B cell (primary cell): ENCODE measurements at regions not wholly inside any gene's neighbourhood (a gene's known extent, or its start where the extent isn't known, plus 50 kb on each side); places are given as distances from the start of the nearest gene placed in this dataset.

Experiments
- ATAC-seq: fragments of 200-7000 bp; cut with Tn5 transposase; one replicate; pipeline ENCODE4 v1.10.0; 2021; ENCODE audit warnings: low read depth, mild to moderate bottlenecking, moderate number of reproducible peaks, moderate library complexity
- CTCF ChIA-PET: fragments of 350-600 bp; sonication (Branson Sonifier 250); formaldehyde crosslinking; loops from one replicate; lab custom pipeline; 2021; ENCODE audit warnings: antibody characterized with exemption, inconsistent platforms; lab: Charles Lee
- POLR2A ChIA-PET: fragments of 350-600 bp; sonication (Branson Sonifier 250); formaldehyde crosslinking; loops from one replicate; lab custom pipeline; 2021; ENCODE audit warnings: antibody characterized with exemption; lab: Charles Lee
- DNase-seq: peaks from one replicate; pipeline ENCODE4 v3.0.0; 2013
- H2AFZ ChIP-seq: 2 replicates; pipeline ENCODE4 v1.6.1; 2012; ENCODE audit warnings: mild to moderate bottlenecking, low read depth, low read length; ENCODE audit not compliant: insufficient read depth, poor library complexity, severe bottlenecking
- H3K27ac ChIP-seq, 2 donors: 1 replicate in 1 of 2; 2 replicates in 1 of 2; pipeline ENCODE4 v1.5.1; 2012 to 2013; ENCODE audit warnings: low read length in 2 of 2, mild to moderate bottlenecking in 2 of 2, moderate library complexity in 1 of 2
- H3K27me3 ChIP-seq, 4 experiments: fragments of 200-600 bp in 1 of 4; sonication (generic) in 1 of 4; replicated peaks in 1 of 4; 1 replicate in 2 of 4; 2 replicates in 2 of 4; pipeline versions ENCODE4 v1.6.1 to v1.7.0; 2013 to 2016; ENCODE audit warnings: low read length in 3 of 4, mild to moderate bottlenecking in 2 of 4, mixed read lengths in 1 of 4, moderate library complexity in 1 of 4; ENCODE audit not compliant: insufficient read depth in 4 of 4, control insufficient read depth in 3 of 4; ENCODE audit errors: control extremely low read depth in 1 of 4
- H3K36me3 ChIP-seq, 2 experiments: replicated peaks in 1 of 2; 1 replicate in 1 of 2; 2 replicates in 1 of 2; pipeline versions ENCODE4 v1.6.1 to v1.7.1; 2013; ENCODE audit warnings: low read length in 1 of 2; ENCODE audit not compliant: insufficient read depth in 2 of 2, control insufficient read depth in 1 of 2; ENCODE audit errors: control extremely low read depth in 1 of 2, extremely low read depth in 1 of 2
- H3K4me1 ChIP-seq, 2 donors: fragments of 200-600 bp in 1 of 2; sonication (generic) in 1 of 2; 1 replicate in 1 of 2; 2 replicates in 1 of 2; pipeline versions ENCODE4 v1.5.1 to v1.6.1; 2013 to 2017; ENCODE audit warnings: low read length in 2 of 2; ENCODE audit not compliant: control insufficient read depth in 2 of 2, insufficient read depth in 2 of 2
- H3K4me2 ChIP-seq: replicated peaks from 2 replicates; pipeline ENCODE3; 2012; ENCODE audit warnings: mild to moderate bottlenecking, low read depth, low read length; ENCODE audit not compliant: poor library complexity, severe bottlenecking
- H3K4me3 ChIP-seq, 5 experiments: fragments of 200-600 bp in 1 of 5; sonication (generic) in 1 of 5; 1 replicate in 3 of 5; 2 replicates in 2 of 5; pipeline versions ENCODE4 v1.5.1 to v1.7.0; 2011 to 2016; ENCODE audit warnings: low read length in 4 of 5, mild to moderate bottlenecking in 4 of 5, low read depth in 2 of 5, control low read depth in 1 of 5, moderate library complexity in 1 of 5; ENCODE audit not compliant: insufficient read depth in 1 of 5; ENCODE audit errors: control extremely low read depth in 1 of 5, extremely low read depth in 1 of 5
- H3K79me2 ChIP-seq: fragments of 200-600 bp; sonication (generic); one replicate; pipeline ENCODE4 v1.6.0; 2016; ENCODE audit warnings: low read length; ENCODE audit not compliant: control insufficient read depth, insufficient read depth
- H3K9ac ChIP-seq: fragments of 200-600 bp; sonication (generic); 2 replicates; pipeline ENCODE4 v1.6.1; 2017; ENCODE audit warnings: mild to moderate bottlenecking, low read length, moderate library complexity
- H3K9me3 ChIP-seq, 3 donors: one replicate each; pipeline versions ENCODE4 v1.6.1 to v1.7.1; 2013; ENCODE audit warnings: low read length in 2 of 3; ENCODE audit not compliant: control insufficient read depth in 2 of 3, insufficient read depth in 1 of 3; ENCODE audit errors: control extremely low read depth in 1 of 3
- H4K20me1 ChIP-seq: 2 replicates; pipeline ENCODE4 v1.6.0; 2012; ENCODE audit warnings: mild to moderate bottlenecking, low read length; ENCODE audit not compliant: insufficient read depth, control insufficient read depth, poor library complexity, severe bottlenecking
- H3K27ac Mint-ChIP-seq: one replicate; pipeline ENCODE4 v1.8.0; 2021; ENCODE audit warnings: mixed read lengths
- H3K27me3 Mint-ChIP-seq: one replicate; pipeline ENCODE4 v1.8.0; 2021; ENCODE audit warnings: mixed read lengths
- H3K4me1 Mint-ChIP-seq: one replicate; pipeline ENCODE4 v1.8.0; 2021; ENCODE audit warnings: mixed read lengths
- H3K4me3 Mint-ChIP-seq: one replicate; pipeline ENCODE4 v1.8.0; 2021; ENCODE audit warnings: mixed read lengths
- H3K9me3 Mint-ChIP-seq: one replicate; pipeline ENCODE4 v1.8.0; 2022; ENCODE audit warnings: mixed read lengths; ENCODE audit not compliant: insufficient read depth
- EZH2 ChIP-seq: IDR thresholded peaks from 2 replicates; pipeline ENCODE4 v1.6.1; 2012; ENCODE audit warnings: borderline replicate concordance, low read depth, mild to moderate bottlenecking, moderate library complexity, low read length; ENCODE audit not compliant: insufficient read depth, poor library complexity, severe bottlenecking
- WGBS: methylation state at CpG from one replicate; pipeline ENCODE4 v1.1.5; 2013; ENCODE audit warnings: missing lambda C conversion rate; ENCODE audit not compliant: insufficient coverage; 5-methylcytosine and 5-hydroxymethylcytosine counted together
- intact Hi-C: fragments of 100-400 bp; cut with micrococcal nuclease; formaldehyde crosslinking; loops from one replicate; pipeline ENCODE4 v1.10.0; 2022
- TF ChIP-seq, protein P1 (sequence below): fragments of 200-600 bp; IDR thresholded peaks from one replicate; pipeline ENCODE4 v1.8.0; 2022; ENCODE audit warnings: antibody characterized with exemption, mild to moderate bottlenecking

GRCh38 chr12:124407074-124407473 is 112.2 kb downstream of the RFLNA start:
- Mint-ChIP-seq H3K27me3 (no peaks in the 10 kb centered on the region), H3K27ac (no peak overlapping the region), H3K4me3 (no peak overlapping the region), H3K4me1 (peaks cover 2% of the 10 kb centered on the region), H3K9me3 (no peaks in the 10 kb centered on the region)
- no peak for TF ChIP-seq EZH2
- TF ChIP-seq, protein P1, sequence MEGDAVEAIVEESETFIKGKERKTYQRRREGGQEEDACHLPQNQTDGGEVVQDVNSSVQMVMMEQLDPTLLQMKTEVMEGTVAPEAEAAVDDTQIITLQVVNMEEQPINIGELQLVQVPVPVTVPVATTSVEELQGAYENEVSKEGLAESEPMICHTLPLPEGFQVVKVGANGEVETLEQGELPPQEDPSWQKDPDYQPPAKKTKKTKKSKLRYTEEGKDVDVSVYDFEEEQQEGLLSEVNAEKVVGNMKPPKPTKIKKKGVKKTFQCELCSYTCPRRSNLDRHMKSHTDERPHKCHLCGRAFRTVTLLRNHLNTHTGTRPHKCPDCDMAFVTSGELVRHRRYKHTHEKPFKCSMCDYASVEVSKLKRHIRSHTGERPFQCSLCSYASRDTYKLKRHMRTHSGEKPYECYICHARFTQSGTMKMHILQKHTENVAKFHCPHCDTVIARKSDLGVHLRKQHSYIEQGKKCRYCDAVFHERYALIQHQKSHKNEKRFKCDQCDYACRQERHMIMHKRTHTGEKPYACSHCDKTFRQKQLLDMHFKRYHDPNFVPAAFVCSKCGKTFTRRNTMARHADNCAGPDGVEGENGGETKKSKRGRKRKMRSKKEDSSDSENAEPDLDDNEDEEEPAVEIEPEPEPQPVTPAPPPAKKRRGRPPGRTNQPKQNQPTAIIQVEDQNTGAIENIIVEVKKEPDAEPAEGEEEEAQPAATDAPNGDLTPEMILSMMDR, result no peak
- H3K79me2 ChIP-seq, result peaks cover 28% of the 10 kb centered on the region
- DNase-seq (no peak), ATAC-seq (no peak)
- H3K27me3 ChIP-seq, result no peaks in the 10 kb centered on the region
- 97% methylated on average over 6 of the region's 8 CpGs for WGBS
- ChIA-PET POLR2A (no interaction called here), CTCF (no interaction called here)
- no peak overlapping the region for H3K9ac ChIP-seq
- H3K9me3 ChIP-seq, result peaks cover 0 to 7% (median 0%) of the 10 kb centered on the region in 3 donors
- peaks cover 0 to 32% of the 10 kb centered on the region in 2 experiments for H3K36me3 ChIP-seq
- no peak overlapping the region for H3K27ac ChIP-seq
- no peak overlapping the region for H2AFZ ChIP-seq
- H3K4me3 ChIP-seq, result no peak overlapping the region
- peaks cover 58% of the 10 kb centered on the region for H4K20me1 ChIP-seq
- no peaks in the 10 kb centered on the region for H3K4me1 ChIP-seq
- H3K4me2 ChIP-seq, result no peak overlapping the region
- intact Hi-C loops, result no loop called here

DNA sequence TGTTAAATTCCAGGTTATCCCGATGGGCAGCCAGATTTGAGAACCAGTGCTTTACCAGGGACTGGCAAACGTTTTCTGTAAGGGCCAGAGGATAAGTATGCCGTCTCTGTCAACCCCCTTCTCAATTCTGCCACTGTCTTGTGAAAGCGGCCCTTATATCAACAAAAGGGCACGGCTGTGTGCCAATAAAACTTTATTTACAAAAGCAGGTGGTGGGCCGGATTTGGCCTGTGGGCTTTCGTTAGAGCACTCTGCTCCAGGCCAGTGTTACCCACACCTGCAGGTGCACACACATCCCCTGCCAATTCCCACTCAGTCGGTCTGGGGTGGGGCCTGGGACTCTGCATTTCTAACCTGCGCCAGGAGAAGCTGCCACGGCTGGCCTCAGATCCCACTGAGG is 111.2 kb downstream of the RFLNA start:
- H3K4me2 ChIP-seq, result no peak overlapping the region
- H3K27me3 Mint-ChIP-seq, result no peaks in the 10 kb centered on the region

More for the DNA sequence above, 111.2 kb downstream of the RFLNA start:
- POLR2A ChIA-PET, result no interaction called here
- 98% methylated on average over 10 of the region's 10 CpGs for WGBS
- Mint-ChIP-seq H3K9me3 (no peaks in the 10 kb centered on the region), H3K4me1 (peaks cover 2% of the 10 kb centered on the region), H3K27ac (no peak overlapping the region), H3K4me3 (no peak overlapping the region)
- Histone ChIP-seq H3K4me1 (no peaks in the 10 kb centered on the region), H4K20me1 (peaks cover 50% of the 10 kb centered on the region), H3K9ac (no peak overlapping the region), H2AFZ (no peak overlapping the region), H3K27ac (no peak overlapping the region), H3K4me3 (no peak overlapping the region), H3K36me3 (peaks cover 0 to 41% of the 10 kb centered on the region in 2 experiments), H3K9me3 (peaks cover 0 to 7% (median 0%) of the 10 kb centered on the region in 3 donors), H3K27me3 (no peaks in the 10 kb centered on the region), H3K79me2 (peaks cover 22% of the 10 kb centered on the region)
- TF ChIP-seq EZH2, result no peak
- TF ChIP-seq, protein P1, result no peak
- ATAC-seq (no peak), DNase-seq (no peak)
- CTCF ChIA-PET, result no interaction called here
- intact Hi-C loops, result no loop called here
